ENCODE measurements at regions not wholly inside any gene's neighbourhood (a gene's known extent, or its start where the extent isn't known, plus 50 kb on each side); places are given as distances from the start of the nearest gene placed in this dataset.
A peak's percentile ranks its signal among the peaks of the same experiment; 100 is the strongest.

- H3K27me3 Mint-ChIP-seq = peaks cover 16% of the 10 kb centered on the region
- ChIA-PET POLR2A (no interaction called here), CTCF (no interaction called here)
- no peak overlapping the region for H3K4me3 Mint-ChIP-seq
- H3K4me1 Mint-ChIP-seq = no peaks in the 10 kb centered on the region
- H3K9me3 Mint-ChIP-seq (ENCODE audit: low read depth) = no peaks in the 10 kb centered on the region
- intact Hi-C loops (cut with DNase I, micrococcal nuclease) = no loop called here
- no peaks in the 10 kb centered on the region for H3K36me3 Mint-ChIP-seq (ENCODE audit: low read depth)
- ATAC-seq = no peak
- DNase-seq = no peak
- H3K27ac Mint-ChIP-seq = no peak overlapping the region
These were observed 85.7 kb downstream of the SUCLG1 start for GRCh38 chr2:84373391-84373790.

- no peak for DNase-seq
- Mint-ChIP-seq H3K27me3 (peaks cover 16% of the 10 kb centered on the region), H3K4me1 (no peaks in the 10 kb centered on the region), H3K27ac (no peak overlapping the region), H3K36me3 (ENCODE audit: low read depth) (peaks cover 2% of the 10 kb centered on the region), H3K4me3 (no peak overlapping the region), H3K9me3 (ENCODE audit: low read depth) (peaks cover 15% of the 10 kb centered on the region)
- no peak for ATAC-seq
- ChIA-PET CTCF (no interaction called here), POLR2A (no interaction called here)
- intact Hi-C loops (cut with DNase I, micrococcal nuclease) = no loop called here
These were observed 96.5 kb downstream of the SUCLG1 start for GRCh38 chr2:84362541-84362940.

GRCh38 chr2:84338069-84338468, 121.0 kb downstream of the SUCLG1 start:
- no peak overlapping the region for H3K27ac Mint-ChIP-seq
- peaks cover 8% of the 10 kb centered on the region for H3K27me3 Mint-ChIP-seq
- DNase-seq = no peak
- ATAC-seq = no peak
- H3K4me1 Mint-ChIP-seq = no peaks in the 10 kb centered on the region
- intact Hi-C loops (cut with DNase I, micrococcal nuclease) = no loop called here
- ChIA-PET POLR2A (no interaction called here), CTCF (no interaction called here)
- no peak overlapping the region for H3K4me3 Mint-ChIP-seq
- no peaks in the 10 kb centered on the region for H3K36me3 Mint-ChIP-seq (ENCODE audit: low read depth)
- no peaks in the 10 kb centered on the region for H3K9me3 Mint-ChIP-seq (ENCODE audit: low read depth)

GRCh38 chr2:84327645-84328249, 131.3 kb downstream of the SUCLG1 start:
- intact Hi-C loops (cut with DNase I, micrococcal nuclease) = no loop called here
- peaks cover 22% of the 10 kb centered on the region for H3K27me3 Mint-ChIP-seq
- POLR2A ChIA-PET = no interaction called here
- CTCF ChIA-PET = interaction anchor here (1.1 to 1.4 kb wide), 2 partner anchors 13 to 48 kb away, joined by 3 read pairs; no protein-coding TSS in a partner anchor
- no peaks in the 10 kb centered on the region for H3K36me3 Mint-ChIP-seq (ENCODE audit: low read depth)
- no peaks in the 10 kb centered on the region for H3K9me3 Mint-ChIP-seq (ENCODE audit: low read depth)
- DNase-seq (no peak), ATAC-seq (no peak)
- no peaks in the 10 kb centered on the region for H3K4me1 Mint-ChIP-seq
- H3K27ac Mint-ChIP-seq = no peak overlapping the region
- H3K4me3 Mint-ChIP-seq = no peak overlapping the region

- no peaks in the 10 kb centered on the region for H3K36me3 Mint-ChIP-seq (ENCODE audit: low read depth)
- intact Hi-C loops (cut with DNase I, micrococcal nuclease) = no loop called here
- no peak overlapping the region for H3K4me3 Mint-ChIP-seq
- ChIA-PET POLR2A (no interaction called here), CTCF (interaction anchor here (0.9 to 1.4 kb wide), 3 partner anchors 12 to 47 kb away, joined by 3 read pairs; no protein-coding TSS in a partner anchor)
- H3K4me1 Mint-ChIP-seq = no peaks in the 10 kb centered on the region
- H3K27me3 Mint-ChIP-seq = peaks cover 22% of the 10 kb centered on the region
- H3K27ac Mint-ChIP-seq = no peak overlapping the region
- ATAC-seq (no peak), DNase-seq (no peak)
- H3K9me3 Mint-ChIP-seq (ENCODE audit: low read depth) = no peaks in the 10 kb centered on the region
These were observed 132.1 kb downstream of the SUCLG1 start for GRCh38 chr2:84326831-84327432.

- DNase-seq = no peak
- Mint-ChIP-seq H3K9me3 (ENCODE audit: low read depth) (no peaks in the 10 kb centered on the region), H3K27ac (no peak overlapping the region), H3K4me1 (no peaks in the 10 kb centered on the region), H3K27me3 (peaks cover 21% of the 10 kb centered on the region), H3K36me3 (ENCODE audit: low read depth) (no peaks in the 10 kb centered on the region), H3K4me3 (no peak overlapping the region)
- intact Hi-C loops (cut with DNase I, micrococcal nuclease) = no loop called here
- ChIA-PET POLR2A (no interaction called here), CTCF (no interaction called here)
- no peak for ATAC-seq
These were observed 135.2 kb downstream of the SUCLG1 start for GRCh38 chr2:84323890-84324289.

- H3K27ac Mint-ChIP-seq = no peak overlapping the region
- no peaks in the 10 kb centered on the region for H3K36me3 Mint-ChIP-seq (ENCODE audit: low read depth)
- intact Hi-C loops (cut with DNase I, micrococcal nuclease) = no loop called here
- H3K4me1 Mint-ChIP-seq = no peaks in the 10 kb centered on the region
- ChIA-PET CTCF (interaction anchor here (0.6 kb wide), 1 partner anchor 40 kb away, joined by 4 read pairs; no protein-coding TSS in a partner anchor), POLR2A (no interaction called here)
- peaks cover 18% of the 10 kb centered on the region for H3K27me3 Mint-ChIP-seq
- H3K4me3 Mint-ChIP-seq = no peak overlapping the region
- DNase-seq (no peak), ATAC-seq (no peak)
- no peaks in the 10 kb centered on the region for H3K9me3 Mint-ChIP-seq (ENCODE audit: low read depth)
These were observed 138.1 kb downstream of the SUCLG1 start for GRCh38 chr2:84320940-84321339.

GRCh38 chr2:84319581-84319980, 139.5 kb downstream of the SUCLG1 start:
- DNase-seq (no peak), ATAC-seq (no peak)
- no peak overlapping the region for H3K4me3 Mint-ChIP-seq
- no peak overlapping the region for H3K27ac Mint-ChIP-seq
- no peaks in the 10 kb centered on the region for H3K4me1 Mint-ChIP-seq
- H3K27me3 Mint-ChIP-seq = peaks cover 14% of the 10 kb centered on the region
- no peaks in the 10 kb centered on the region for H3K36me3 Mint-ChIP-seq (ENCODE audit: low read depth)
- intact Hi-C loops (cut with DNase I, micrococcal nuclease) = no loop called here
- POLR2A ChIA-PET = no interaction called here
- CTCF ChIA-PET = interaction anchor here (0.6 kb wide), 1 partner anchor 321 kb away, joined by 3 read pairs; no protein-coding TSS in a partner anchor
- no peaks in the 10 kb centered on the region for H3K9me3 Mint-ChIP-seq (ENCODE audit: low read depth)

GRCh38 chr2:84317135-84317534, 141.9 kb downstream of the SUCLG1 start:
- no peak for DNase-seq
- CTCF ChIA-PET = interaction anchor here (1.3 kb wide), 1 partner anchor 9 kb away, joined by 4 read pairs; no protein-coding TSS in a partner anchor
- Mint-ChIP-seq H3K9me3 (ENCODE audit: low read depth) (no peaks in the 10 kb centered on the region), H3K4me3 (no peak overlapping the region), H3K27me3 (peaks cover 7% of the 10 kb centered on the region), H3K27ac (no peak overlapping the region), H3K36me3 (ENCODE audit: low read depth) (no peaks in the 10 kb centered on the region), H3K4me1 (no peaks in the 10 kb centered on the region)
- POLR2A ChIA-PET = no interaction called here
- ATAC-seq = no peak
- intact Hi-C loops (cut with DNase I, micrococcal nuclease) = no loop called here

- POLR2A ChIA-PET = no interaction called here
These were observed 144.2 kb downstream of the SUCLG1 start for GRCh38 chr2:84314901-84315330.

GRCh38 chr2:84314250-84314649, 144.8 kb downstream of the SUCLG1 start:
- intact Hi-C loops (cut with DNase I, micrococcal nuclease) = no loop called here
- no peak overlapping the region for H3K4me3 Mint-ChIP-seq
- H3K27me3 Mint-ChIP-seq = peaks cover 2% of the 10 kb centered on the region
- no peak for ATAC-seq
- H3K4me1 Mint-ChIP-seq = no peaks in the 10 kb centered on the region
- no peaks in the 10 kb centered on the region for H3K36me3 Mint-ChIP-seq (ENCODE audit: low read depth)
- no peak for DNase-seq
- ChIA-PET CTCF (interaction anchor here (0.5 to 3.1 kb wide), 22 partner anchors 10 to 1383 kb away, joined by 3 to 26 read pairs (median 4); no protein-coding TSS in a partner anchor), POLR2A (no interaction called here)
- H3K9me3 Mint-ChIP-seq (ENCODE audit: low read depth) = no peaks in the 10 kb centered on the region
- no peak overlapping the region for H3K27ac Mint-ChIP-seq

More at GRCh38 chr2:84314901-84315330, 144.2 kb downstream of the SUCLG1 start:
- Mint-ChIP-seq H3K36me3 (ENCODE audit: low read depth) (no peaks in the 10 kb centered on the region), H3K9me3 (ENCODE audit: low read depth) (no peaks in the 10 kb centered on the region), H3K27me3 (peaks cover 2% of the 10 kb centered on the region), H3K4me3 (no peak overlapping the region), H3K4me1 (no peaks in the 10 kb centered on the region), H3K27ac (no peak overlapping the region)
- ATAC-seq = peak; percentile 90
- intact Hi-C loops (cut with DNase I, micrococcal nuclease) = no loop called here
- CTCF ChIA-PET = interaction anchor here (0.7 to 3.1 kb wide), 27 partner anchors 11 to 1384 kb away, joined by 3 to 26 read pairs (median 4); no protein-coding TSS in a partner anchor
- peak; percentile 89 for DNase-seq

GRCh38 chr2:84309281-84309680, 149.8 kb downstream of the SUCLG1 start:
- Mint-ChIP-seq H3K4me1 (no peaks in the 10 kb centered on the region), H3K9me3 (ENCODE audit: low read depth) (peaks cover 13% of the 10 kb centered on the region), H3K27ac (no peak overlapping the region), H3K36me3 (ENCODE audit: low read depth) (no peaks in the 10 kb centered on the region), H3K4me3 (no peak overlapping the region), H3K27me3 (peaks cover 10% of the 10 kb centered on the region)
- ATAC-seq (no peak), DNase-seq (no peak)
- ChIA-PET CTCF (interaction anchor here (0.7 kb wide), 1 partner anchor 585 kb away, joined by 3 read pairs; no protein-coding TSS in a partner anchor), POLR2A (no interaction called here)
- intact Hi-C loops (cut with DNase I, micrococcal nuclease) = no loop called here

Measured in activated CD4-positive, alpha-beta T cell treated with anti-CD3 and anti-CD28 coated beads for 36 hours (primary cell).